GM19351 (cell line): ENCODE measurements at regions not wholly inside any gene's neighbourhood (a gene's known extent, or its start where the extent isn't known, plus 50 kb on each side); places are given as distances from the start of the nearest gene placed in this dataset.
A peak's percentile ranks its signal among the peaks of the same experiment; 100 is the strongest.

Experiments
- ATAC-seq: cut with Tn5 transposase; IDR thresholded peaks from one replicate; pipeline ENCODE4 v1.9.1; 2021; ENCODE audit warnings: mild to moderate bottlenecking, moderate library complexity; ENCODE audit not compliant: unreplicated experiment

DNA sequence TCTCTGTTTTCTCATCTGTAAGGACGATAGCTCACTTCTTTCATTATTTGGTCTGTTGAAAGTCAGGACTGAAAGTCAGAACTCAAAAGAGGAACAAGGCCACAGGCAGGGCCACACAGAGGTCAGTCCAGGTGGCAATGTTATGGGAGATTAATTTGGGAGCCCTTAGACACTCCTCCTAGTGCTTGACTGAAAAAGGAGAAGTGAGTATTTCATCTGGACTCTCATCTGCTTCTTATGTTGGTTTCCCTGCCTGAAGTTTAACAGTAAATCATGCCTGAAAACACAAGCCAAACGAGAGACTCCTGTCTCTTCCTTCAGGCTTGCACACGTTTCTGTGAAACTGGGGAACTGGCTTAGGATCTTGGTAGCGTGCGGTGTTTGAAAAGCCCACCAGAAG, 248.5 kb downstream of the BUB3 start:
- peak; percentile 74 for ATAC-seq

DNA sequence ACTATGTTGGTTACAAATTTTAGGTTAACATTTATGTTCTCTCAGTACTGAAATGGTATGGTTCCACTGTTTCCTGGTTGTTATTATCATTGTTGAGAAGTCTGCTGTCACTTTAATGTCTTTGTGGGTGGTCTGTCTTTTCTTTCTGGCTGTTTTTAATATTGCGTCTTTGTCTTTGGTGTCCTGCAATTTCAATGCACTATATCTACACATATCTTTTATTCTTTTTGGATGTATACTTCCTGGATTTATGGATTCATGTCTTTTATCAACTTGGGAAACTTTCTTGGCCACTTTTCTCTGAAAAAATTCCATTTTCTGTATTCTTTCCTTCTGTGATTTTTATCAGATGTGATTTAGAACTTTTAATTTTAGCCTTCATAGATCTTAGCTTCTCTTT, 250.2 kb downstream of the BUB3 start:
- ATAC-seq, result no peak

DNA sequence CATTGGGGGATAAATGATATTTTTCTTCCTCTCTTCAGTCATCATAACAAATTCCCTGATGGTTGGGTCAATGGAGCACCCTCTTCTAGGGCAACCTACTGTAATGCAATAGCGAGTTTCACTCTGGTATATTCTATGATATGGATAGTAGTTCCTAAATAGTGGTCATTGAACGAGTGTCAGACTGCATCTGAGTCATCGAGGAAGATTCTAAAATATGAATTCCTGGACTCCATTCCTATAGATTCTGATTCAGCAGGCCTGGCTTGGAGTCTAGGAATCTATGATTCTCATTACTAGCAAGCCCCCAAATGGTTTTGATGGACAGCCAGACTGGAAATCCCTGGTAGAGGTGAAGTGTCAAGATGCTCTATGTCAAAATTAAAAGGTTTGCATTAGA, 254.5 kb downstream of the BUB3 start:
- ATAC-seq, result no peak

DNA sequence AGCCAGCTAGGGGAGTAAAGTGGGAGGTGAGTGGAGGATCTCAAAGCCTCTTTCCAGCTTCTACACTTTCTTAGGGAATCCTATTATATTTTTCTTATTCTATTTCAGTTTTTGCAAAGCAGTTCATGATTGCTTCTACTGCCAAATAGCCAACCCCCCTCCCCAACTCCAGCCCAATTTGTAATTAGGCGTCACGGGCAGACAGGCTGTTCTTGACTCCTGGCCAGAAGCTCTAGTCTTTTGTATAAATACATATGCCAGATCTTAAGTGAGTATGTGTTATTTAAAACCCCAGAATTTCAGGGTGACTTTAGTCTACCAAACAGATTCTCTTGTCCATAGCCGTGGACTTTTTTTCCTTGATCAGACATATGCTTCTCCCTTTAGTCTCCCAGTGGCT, 255.2 kb downstream of the BUB3 start:
- no peak for ATAC-seq

DNA sequence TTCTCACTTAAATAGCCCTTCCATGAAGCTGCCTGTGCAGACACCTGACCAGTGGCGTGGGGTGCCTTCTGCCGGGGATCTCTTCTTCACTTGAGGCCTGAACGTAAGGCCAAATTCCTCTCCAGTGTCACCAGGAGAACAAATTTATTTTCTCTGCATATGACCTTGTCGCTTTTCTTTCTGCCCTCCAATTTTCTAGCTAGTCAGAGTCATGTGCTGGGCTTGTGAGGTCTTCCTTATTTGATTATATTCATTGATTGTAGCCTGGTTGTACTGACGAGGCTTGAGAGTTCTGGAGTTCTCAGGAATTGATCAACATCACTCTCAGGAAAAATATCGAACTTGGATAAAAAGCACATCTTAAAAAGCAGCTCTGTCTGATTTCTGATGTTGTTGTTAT, 255.7 kb downstream of the BUB3 start:
- no peak for ATAC-seq

DNA sequence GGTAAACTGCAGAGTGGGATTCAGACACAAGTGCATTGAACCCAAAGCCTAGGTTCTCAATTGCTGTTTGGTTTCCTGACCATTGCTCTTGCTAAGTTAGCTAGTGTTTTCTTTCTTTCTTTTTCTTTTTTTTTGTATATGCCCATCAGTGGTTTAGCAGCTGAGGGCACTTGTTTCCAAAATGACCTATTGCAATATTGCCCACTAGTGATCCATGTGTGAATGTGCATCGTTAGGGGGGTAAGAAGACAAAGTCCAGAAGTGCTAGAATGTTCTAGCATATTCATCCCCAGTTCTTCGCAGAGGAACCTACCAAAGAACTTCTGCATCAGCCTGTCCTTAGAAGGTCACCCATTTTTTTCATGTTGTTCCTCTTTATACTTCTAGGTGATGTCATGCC, 252.8 kb upstream of the GPR26 start:
- no peak for ATAC-seq

DNA sequence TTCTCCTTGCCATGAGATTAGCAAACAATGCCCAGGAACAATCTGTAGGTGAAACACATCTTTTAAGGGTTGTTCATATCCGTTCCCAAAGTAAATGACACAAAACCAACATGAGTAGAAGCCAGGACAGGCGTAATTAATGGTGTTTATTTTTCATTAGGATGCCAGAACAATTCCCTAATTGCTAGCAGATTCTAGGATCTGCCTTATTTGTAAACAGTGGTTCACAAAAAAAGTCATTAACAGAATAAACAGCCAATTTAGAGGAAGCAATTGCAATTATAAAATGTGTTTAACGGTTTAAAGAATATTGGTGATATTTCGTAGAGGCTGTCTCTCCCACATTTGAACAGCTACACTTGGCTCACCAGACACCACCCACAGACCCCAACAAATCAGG, 250.6 kb upstream of the GPR26 start:
- ATAC-seq, result no peak

DNA sequence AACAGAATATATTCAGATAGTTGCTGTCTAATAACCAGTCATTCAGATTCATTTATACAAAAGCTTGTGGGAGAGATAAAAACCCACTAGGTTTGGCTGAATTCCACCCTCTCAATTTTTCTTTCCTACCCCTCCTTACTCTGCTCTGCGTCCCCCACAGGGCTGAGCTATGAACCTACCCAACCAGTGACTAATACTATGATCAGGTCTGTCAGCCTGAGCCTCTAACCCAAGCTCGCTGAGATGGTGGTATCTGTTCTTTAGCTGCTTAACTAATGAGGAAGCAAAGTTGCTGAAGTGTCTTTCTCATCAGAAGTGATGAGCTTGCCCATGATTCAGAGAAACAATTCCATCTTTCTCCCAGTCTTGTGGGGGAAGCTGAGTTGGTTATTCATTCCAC, 248.7 kb upstream of the GPR26 start:
- no peak for ATAC-seq

DNA sequence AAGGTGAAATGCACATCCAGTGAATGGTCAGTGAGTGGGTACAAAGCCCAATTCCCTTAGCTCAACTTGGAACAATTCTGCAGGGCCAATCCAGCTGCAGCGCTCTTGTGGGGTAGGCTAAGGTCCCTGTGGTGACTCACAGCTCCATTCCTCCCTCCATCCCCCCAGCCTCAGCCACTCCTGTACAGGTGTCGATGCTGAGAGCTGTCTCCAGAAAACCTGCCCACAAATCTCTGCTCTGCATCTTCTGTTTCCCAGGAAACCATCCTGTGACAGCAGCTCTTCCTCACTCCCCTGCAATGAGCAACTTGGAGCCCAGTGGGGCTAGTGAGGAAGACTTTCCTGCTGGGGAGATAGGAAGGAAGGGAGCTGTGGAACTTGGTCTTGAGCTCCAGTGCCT, 244.7 kb upstream of the GPR26 start:
- ATAC-seq, result no peak

DNA sequence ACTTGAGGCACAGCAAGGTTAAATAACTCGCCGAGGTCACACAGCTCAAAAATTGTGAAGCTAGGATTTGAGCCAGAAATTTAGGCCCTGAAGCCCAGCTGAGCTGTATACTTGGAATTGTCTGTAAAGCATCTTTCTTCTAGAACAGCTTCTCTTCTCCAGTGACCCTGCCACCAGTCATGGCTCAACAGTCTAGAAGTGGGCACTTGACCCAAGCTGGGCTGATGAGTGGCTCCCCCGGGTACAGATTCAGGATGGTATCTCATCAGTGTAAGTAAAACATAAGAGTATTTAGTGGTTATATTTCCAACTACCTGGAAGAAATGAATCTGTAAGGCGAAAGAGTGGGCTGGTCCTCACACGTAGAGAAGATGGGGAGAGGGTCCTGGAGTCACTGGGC, 243.9 kb upstream of the GPR26 start:
- no peak for ATAC-seq

DNA sequence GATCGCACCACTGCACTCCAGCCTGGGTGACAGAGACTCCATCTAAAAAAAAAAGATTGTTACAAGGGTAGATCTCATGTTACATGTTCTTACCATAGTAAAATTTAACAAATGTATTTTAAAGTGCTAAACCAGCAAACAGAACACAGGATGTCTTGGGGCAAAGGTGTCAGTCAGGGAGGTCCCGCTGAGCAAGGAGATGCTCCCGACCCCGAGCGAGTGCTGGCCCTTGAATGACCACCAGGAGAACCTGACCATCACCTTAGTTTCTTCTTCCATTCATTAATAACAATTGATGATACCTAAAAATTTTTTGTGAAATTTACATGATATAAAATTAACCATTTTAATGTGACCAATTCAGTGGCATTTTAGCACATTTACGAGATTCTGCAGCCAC, 241.6 kb upstream of the GPR26 start:
- no peak for ATAC-seq

DNA sequence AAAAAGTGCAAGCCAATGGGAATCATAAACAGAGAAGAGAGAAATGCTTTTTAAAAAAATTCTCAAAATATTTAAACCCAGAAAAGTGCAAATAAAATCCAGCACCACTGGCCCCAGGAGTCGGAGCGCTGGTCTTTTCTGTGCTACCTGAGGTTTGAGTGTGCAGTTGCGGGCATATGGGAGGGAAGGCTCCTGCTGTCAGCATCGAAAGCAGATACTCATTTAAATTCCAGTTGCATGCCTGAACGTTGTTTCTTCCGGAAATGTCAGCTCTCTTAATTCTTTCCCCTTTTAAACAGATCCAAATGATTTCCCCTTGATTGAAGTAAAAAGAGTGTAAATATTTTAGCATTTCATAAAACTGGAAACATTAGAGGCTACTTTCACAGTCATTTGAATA, 240.5 kb upstream of the GPR26 start:
- no peak for ATAC-seq

DNA sequence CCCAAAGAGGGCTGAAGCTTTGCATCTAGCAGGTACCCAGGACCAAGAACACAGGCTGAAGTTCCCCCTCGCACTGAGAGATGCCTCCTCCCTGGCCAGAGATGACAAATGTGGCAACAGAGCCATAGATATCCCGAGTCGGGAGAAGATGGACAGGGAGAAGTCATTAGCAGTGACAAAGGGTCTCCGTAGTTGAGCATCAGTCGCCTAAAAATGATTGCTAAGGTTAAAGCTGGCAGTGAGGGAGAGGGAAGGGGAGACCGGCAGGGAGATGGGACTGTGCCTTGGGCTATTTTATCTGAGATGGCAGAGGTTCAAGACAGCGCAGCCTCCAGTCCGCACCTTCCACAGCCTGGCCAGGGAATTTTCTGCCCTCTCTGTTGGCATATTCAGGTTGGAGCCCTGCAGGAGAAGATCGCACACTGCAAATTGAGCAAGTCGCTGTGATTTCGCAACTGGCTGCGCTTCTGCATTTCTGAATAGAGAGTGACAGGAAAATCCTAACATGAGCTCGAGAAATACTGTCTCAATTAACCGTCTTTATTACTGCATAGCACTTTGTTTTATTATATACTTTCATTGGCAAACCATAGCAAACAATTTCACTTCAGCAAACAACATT, 238.9 kb upstream of the GPR26 start:
- ATAC-seq, result no peak

DNA sequence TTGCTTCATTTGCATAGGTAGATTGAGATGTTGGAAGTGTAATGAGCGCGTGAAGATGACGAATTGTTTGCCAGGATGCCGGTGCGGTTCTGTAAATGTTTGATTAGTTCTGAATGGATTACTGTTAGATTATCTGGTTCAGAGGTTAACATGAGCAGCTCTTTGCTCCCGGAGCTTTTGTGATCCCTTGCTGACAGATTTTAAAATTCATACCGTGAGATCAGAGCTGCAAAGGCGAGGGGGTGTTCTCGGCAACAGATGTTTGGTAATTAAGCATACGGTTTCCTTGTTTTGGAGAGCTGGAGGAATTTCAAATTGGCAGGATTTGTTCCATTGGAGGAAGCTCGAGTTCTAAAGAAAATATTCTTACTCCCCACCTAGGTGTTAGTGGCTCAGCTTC, 237.8 kb upstream of the GPR26 start:
- ATAC-seq, result no peak

DNA sequence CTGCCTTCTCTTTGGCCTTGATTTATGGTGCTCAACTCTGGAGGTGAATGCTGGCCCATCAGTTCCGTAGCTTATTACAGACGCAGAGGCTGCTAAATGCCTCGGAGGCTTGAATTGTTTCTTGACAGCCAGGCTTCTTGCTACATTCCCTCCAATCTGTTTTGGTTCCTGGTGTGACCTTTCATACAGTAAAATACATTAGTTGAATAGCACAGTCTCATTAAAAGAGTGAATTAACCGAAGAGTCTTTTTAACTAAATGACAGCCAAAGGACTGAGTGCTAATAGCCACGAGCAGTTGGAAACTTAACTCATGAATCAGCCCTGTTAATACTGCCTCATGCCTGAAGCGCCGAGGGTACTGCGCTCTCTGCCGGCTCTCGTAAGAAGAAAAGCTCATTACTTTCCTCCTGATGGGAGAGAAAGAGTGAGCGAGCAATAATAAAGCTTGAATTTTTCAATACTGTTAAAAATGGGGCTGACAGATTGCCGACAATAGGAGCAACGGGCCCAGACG, 236.4 kb upstream of the GPR26 start:
- no peak for ATAC-seq

DNA sequence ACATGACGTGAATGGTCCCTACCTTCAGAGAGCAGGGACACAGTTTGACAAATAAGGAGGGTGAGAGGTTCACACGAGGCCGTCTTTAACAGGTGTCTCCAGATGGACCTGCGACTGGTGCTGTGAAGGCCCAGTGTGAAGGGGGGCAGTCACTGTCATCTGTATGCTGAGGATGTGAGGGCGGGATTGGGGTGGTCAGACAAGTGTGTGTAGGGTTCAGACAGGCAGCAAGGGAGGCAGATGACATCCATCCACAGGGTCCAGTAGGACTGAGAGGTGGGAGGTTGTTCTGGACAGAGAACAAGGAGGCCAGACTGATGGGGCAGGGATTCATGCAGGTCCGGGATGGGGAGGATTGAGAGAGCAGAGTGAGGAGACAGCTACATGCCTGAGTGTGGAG, 232.6 kb upstream of the GPR26 start:
- no peak for ATAC-seq

DNA sequence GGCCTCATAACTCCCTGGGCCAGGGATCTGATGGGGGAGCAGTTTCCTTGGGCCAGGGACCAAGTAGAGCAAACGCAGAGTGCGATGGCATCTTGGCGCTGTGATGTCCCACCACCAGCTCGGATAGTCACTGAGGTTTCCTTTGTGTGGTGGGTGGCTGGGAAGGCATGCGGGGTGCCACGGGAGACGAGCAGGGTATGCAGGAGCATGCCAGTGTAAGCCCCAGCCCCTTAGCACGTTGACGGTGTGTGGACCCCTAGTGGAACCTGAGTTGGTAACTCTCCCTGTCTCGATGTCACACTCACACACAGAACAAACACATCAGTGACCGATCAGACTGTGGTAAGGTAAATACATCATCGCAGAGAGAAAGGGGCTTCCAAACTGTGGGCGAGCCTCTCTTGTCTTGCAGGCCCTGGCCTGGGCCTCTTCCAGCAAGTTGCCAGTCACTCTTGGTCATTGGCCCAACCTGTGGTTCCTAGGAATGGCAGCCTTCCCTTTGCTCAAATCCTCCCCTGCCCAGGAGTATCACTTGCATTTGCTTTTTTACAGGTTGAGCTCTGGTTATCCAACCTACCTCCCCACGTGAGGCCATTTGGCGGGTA, 231.6 kb upstream of the GPR26 start:
- ATAC-seq, result no peak

DNA sequence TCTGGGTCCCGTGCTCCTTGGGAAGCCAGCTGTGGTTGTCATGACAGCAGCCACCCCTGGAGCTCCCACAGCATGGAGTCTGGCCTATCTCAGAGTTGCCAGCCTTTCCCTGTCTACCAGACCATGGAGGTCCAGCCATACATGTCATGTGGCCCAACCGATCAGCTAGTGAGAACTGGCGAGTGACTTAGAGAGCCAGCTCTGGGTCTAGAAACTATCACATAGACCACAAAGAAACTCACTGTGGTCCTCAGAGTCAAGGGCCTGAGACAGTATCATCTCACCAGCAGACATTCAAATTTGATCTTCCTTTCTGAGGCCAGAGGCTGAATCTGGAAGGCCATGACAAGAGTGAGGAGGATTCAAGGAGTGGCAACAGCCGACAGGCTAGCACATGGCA, 223.3 kb upstream of the GPR26 start:
- peak; percentile 99 for ATAC-seq

DNA sequence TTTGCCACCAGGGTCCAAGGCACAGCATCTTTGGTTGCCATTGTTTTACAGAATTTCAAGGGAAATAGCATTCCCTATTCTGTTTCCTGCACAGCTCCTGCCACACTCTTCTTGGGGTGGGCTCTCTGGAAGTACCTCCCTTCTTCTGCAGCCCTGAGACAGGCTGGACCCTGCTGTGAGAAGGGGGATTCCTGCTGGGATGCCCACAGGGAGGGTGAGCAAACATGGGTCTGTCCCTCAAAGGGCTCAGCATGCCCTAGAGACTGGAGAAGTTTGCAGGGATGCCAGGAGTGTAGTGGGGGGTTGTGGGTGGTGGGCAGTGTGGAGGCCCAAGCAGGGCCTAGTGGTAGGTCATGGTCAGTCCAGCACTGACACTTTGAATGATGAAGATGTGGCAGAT, 222.2 kb upstream of the GPR26 start:
- no peak for ATAC-seq

DNA sequence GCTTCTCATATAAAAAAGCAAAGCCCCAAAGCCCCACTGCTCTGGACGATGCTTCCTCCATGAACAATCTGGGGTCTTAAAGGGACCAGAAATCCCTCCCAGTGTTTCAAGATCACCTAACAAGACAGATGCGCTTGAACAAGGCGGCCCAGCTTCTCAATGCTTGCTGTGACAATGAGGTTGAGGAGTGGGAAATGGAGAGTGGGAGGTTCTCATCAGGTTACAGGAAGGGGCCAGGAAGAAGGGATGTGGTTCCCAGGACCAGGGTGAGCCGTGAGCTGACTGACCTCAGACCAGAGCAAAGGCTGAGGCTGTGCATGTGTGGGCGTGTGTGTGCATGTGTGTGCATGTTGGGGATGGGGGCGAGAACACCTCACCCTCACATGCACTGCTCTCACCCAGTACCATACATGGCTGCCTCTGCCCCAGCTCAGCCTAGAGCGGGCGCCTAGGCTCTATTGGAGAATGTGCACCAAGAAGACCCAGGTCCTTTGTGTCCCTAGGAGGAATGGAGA, 220.8 kb upstream of the GPR26 start:
- no peak for ATAC-seq

DNA sequence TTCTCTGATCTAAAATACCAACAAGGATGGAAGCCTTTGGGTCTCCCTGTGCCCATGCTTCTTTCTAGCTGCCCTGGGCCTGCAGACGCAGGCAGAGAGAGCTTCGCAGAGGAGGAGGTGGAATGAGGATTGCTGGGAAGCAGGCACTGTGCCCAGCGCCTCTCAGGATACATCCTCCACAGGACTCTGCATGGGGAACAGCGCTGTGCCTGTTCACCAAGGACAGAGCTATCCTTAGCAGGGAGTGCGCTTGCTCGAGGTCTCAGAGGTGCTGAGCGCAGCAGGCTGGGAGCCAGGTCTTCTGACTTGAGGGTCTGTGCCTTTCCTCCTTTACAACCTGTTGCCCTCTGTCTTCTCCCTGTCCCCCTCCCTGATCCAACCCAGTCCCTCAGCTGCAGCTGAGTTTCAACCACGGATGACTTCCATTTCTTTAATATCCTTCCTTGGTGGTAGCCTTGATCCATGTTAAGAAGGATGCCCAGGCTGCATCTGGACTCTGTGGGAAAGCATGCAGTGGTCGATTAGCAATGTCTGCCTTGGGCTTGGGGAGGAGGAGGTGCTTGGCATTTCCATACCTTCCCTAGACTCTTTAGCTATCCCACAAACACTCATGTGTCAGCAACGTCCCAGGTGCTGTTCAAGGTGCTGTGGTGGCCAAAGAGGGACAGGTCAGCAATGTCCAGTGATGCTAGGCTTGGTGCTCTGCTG, 219.6 kb upstream of the GPR26 start:
- ATAC-seq, result no peak
